Type B pancreatic cell (in vitro differentiated cells): ENCODE measurements at regions not wholly inside any gene's neighbourhood (a gene's known extent, or its start where the extent isn't known, plus 50 kb on each side); places are given as distances from the start of the nearest gene placed in this dataset.

ENCODE experiments used
- DNase-seq: peaks from one replicate; pipeline ENCODE4 v3.0.0; 2021; ENCODE audit warnings: mixed read lengths; ENCODE audit not compliant: unreplicated experiment; ENCODE audit errors: extremely low spot score
- H3K27ac Mint-ChIP-seq: 2 replicates; pipeline ENCODE4 v1.8.0; 2021; ENCODE audit warnings: mild to moderate bottlenecking, mixed read lengths
- H3K27me3 Mint-ChIP-seq: 2 replicates; pipeline ENCODE4 v1.8.0; 2021; ENCODE audit warnings: mixed read lengths
- H3K36me3 Mint-ChIP-seq: 2 replicates; pipeline ENCODE4 v1.8.0; 2021; ENCODE audit warnings: mixed read lengths
- H3K4me1 Mint-ChIP-seq: one replicate; pipeline ENCODE4 v1.8.0; 2021; ENCODE audit warnings: mixed read lengths; ENCODE audit not compliant: unreplicated experiment
- H3K4me3 Mint-ChIP-seq: 2 replicates; pipeline ENCODE4 v1.8.0; 2021; ENCODE audit warnings: mild to moderate bottlenecking, mixed read lengths
- H3K9me3 Mint-ChIP-seq: 2 replicates; pipeline ENCODE4 v1.8.0; 2021; ENCODE audit warnings: mixed read lengths
- CTCF ChIP-seq: fragments of 200-600 bp; sonication (generic); conservative IDR thresholded peaks from 2 replicates; pipeline ENCODE4 v1.5.0; 2021; ENCODE audit warnings: antibody characterized with exemption, mild to moderate bottlenecking

DNA sequence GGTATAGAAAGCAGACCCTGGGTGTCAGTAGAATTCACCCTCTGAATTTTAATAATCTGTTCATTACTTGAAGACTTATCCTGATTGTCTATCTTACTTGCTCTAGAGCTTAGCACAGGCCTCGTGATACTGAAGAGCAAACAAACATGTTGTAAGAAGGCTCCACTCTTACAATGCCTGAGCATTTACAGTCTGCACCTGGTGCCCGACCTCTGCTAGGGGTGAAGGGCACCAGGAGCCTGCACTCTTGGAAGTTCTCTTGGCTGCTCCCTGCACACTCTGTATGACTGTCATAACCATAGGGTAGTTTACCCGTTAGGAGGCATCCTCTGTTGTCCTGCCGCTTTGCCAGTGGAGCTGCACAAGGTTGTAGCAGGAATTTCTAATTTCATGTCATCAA lies 91.3 kb upstream of the NPY start:
- H3K9me3 Mint-ChIP-seq: no peaks in the 10 kb centered on the region
- H3K36me3 Mint-ChIP-seq: no peaks in the 10 kb centered on the region
- H3K4me3 Mint-ChIP-seq: no peak overlapping the region
- no peaks in the 10 kb centered on the region for H3K4me1 Mint-ChIP-seq
- peaks cover 11% of the 10 kb centered on the region for H3K27me3 Mint-ChIP-seq
- TF ChIP-seq CTCF: no peak
- no peak for DNase-seq
- no peak overlapping the region for H3K27ac Mint-ChIP-seq

DNA sequence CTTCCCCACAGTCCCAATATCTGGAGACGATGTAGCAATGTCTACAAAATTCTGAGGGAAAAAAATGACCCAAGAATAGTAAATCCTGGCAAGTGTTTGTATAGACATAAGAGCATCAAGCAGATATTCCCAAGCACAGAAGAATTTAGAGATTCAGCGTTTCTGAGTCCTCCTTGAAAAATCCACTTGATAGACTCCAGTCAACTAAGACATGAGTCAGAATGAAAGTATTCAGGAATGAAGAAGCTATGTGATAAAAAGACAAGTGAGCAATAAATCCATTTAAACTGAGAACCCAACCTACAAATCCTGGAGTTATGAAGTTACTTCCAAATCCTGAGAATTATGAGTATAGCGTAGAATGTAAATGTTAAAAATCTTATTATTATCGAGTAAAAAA lies 86.1 kb upstream of the NPY start:
- no peak for DNase-seq
- Mint-ChIP-seq H3K36me3 (no peaks in the 10 kb centered on the region), H3K4me3 (no peak overlapping the region), H3K9me3 (no peaks in the 10 kb centered on the region), H3K4me1 (no peaks in the 10 kb centered on the region), H3K27ac (no peak overlapping the region), H3K27me3 (peaks cover 11% of the 10 kb centered on the region)
- no peak for TF ChIP-seq CTCF

DNA sequence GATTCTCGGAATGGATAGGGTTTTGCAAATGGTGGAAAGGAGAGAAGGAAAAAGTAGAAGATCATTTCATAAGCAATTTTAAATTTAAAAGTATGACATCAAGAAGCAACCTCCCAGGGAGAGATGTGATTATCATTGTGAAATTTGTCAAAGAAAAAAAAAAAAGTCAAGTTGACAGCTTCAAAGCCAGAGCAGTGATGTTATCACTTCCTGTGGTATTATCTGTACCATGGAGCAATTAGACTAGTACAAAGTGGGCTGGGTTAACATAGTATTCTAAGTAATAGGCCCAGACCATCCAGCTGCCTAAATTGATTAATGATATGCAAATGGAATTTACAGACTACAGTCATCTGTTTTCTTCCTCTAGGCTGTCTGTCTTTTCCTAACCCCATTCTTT lies 84.0 kb upstream of the NPY start:
- no peak overlapping the region for H3K4me3 Mint-ChIP-seq
- TF ChIP-seq CTCF: no peak
- no peaks in the 10 kb centered on the region for H3K36me3 Mint-ChIP-seq
- DNase-seq: no peak
- H3K27ac Mint-ChIP-seq: no peak overlapping the region
- no peaks in the 10 kb centered on the region for H3K4me1 Mint-ChIP-seq
- H3K27me3 Mint-ChIP-seq: peaks cover 16% of the 10 kb centered on the region
- no peaks in the 10 kb centered on the region for H3K9me3 Mint-ChIP-seq

DNA sequence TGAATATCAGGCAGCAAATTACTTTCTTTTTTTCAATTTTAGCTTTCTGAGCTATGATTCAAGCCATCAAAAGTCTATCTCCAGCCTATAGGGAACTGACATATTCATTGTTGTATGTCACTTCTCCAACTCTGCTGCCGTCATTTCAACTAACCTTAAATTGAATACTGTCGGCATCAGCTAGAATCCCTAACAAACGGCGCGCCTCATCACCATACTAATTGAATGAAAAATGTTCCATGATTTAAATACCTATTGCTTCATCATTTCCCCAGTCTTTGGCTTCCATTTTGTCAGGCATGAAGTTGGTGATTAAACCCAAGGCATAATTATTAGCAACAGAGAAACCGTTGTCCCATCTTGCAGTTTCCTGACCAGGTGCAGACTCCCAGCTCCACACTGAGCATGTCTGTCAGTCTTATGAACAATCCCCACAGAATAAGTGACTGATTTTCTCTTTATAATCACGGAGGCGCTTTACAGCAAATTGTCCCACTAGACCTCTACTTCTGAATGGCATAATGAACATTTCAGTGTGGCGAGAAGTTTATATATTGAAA lies 83.5 kb upstream of the NPY start:
- Mint-ChIP-seq H3K27ac (no peak overlapping the region), H3K27me3 (peaks cover 12% of the 10 kb centered on the region), H3K4me1 (no peaks in the 10 kb centered on the region), H3K4me3 (no peak overlapping the region), H3K36me3 (no peaks in the 10 kb centered on the region), H3K9me3 (no peaks in the 10 kb centered on the region)
- no peak for TF ChIP-seq CTCF
- no peak for DNase-seq

- Mint-ChIP-seq H3K4me3 (no peak overlapping the region), H3K4me1 (no peaks in the 10 kb centered on the region), H3K27ac (no peak overlapping the region), H3K36me3 (no peaks in the 10 kb centered on the region), H3K9me3 (no peaks in the 10 kb centered on the region), H3K27me3 (peaks cover 12% of the 10 kb centered on the region)
- TF ChIP-seq CTCF: no peak
- DNase-seq: no peak
Observed at GRCh38 chr7:24201226-24201625, 82.8 kb upstream of the NPY start.

- no peak for DNase-seq
- no peak overlapping the region for H3K4me3 Mint-ChIP-seq
- no peaks in the 10 kb centered on the region for H3K36me3 Mint-ChIP-seq
- H3K27ac Mint-ChIP-seq: no peak overlapping the region
- TF ChIP-seq CTCF: no peak
- no peaks in the 10 kb centered on the region for H3K27me3 Mint-ChIP-seq
- no peaks in the 10 kb centered on the region for H3K4me1 Mint-ChIP-seq
- H3K9me3 Mint-ChIP-seq: no peaks in the 10 kb centered on the region
Observed at GRCh38 chr7:24212073-24212472, 71.9 kb upstream of the NPY start.
